CD4-positive, alpha-beta T cell (primary cell): ENCODE measurements at regions not wholly inside any gene's neighbourhood (a gene's known extent, or its start where the extent isn't known, plus 50 kb on each side); places are given as distances from the start of the nearest gene placed in this dataset.

ENCODE experiments used
- ATAC-seq: fragments of 200-7000 bp; cut with Tn5 transposase; one replicate; pipeline ENCODE4 v1.10.0; 2022; ENCODE audit warnings: mild to moderate bottlenecking; ENCODE audit not compliant: poor library complexity
- CTCF ChIA-PET: fragments of 350-600 bp; sonication (Branson Sonifier 250); formaldehyde crosslinking; loops from one replicate; lab custom pipeline; 2021; ENCODE audit warnings: antibody characterized with exemption, inconsistent platforms; lab: Charles Lee
- POLR2A ChIA-PET: fragments of 350-600 bp; sonication (Branson Sonifier 250); formaldehyde crosslinking; loops from one replicate; lab custom pipeline; 2021; ENCODE audit warnings: antibody characterized with exemption, inconsistent platforms; lab: Charles Lee
- DNase-seq, 14 experiments: peaks; one replicate each; pipeline ENCODE4 v3.0.0-alpha.2; 2013 to 2020; ENCODE audit warnings: mixed read lengths in 2 of 14
- H3K27ac ChIP-seq, 2 donors: one replicate each; pipeline versions ENCODE4 v1.5.1 to v1.7.0; 2013; ENCODE audit warnings: low read length in 2 of 2, low read depth in 1 of 2, mild to moderate bottlenecking in 1 of 2
- H3K27me3 ChIP-seq, 2 experiments: 1 replicate in 1 of 2; 2 replicates in 1 of 2; pipeline versions ENCODE4 v1.6.1 to v1.7.0; 2013; ENCODE audit warnings: low read length in 2 of 2, control low read depth in 1 of 2, mild to moderate bottlenecking in 1 of 2, moderate library complexity in 1 of 2; ENCODE audit not compliant: insufficient read depth in 2 of 2, control insufficient read depth in 1 of 2
- H3K36me3 ChIP-seq: one replicate; pipeline ENCODE4 v1.6.1; 2013; ENCODE audit warnings: low read length, control low read depth; ENCODE audit not compliant: insufficient read depth
- H3K4me1 ChIP-seq: one replicate; pipeline ENCODE4 v1.6.1; 2013; ENCODE audit warnings: low read length, control low read depth; ENCODE audit not compliant: insufficient read depth
- H3K4me3 ChIP-seq: one replicate; pipeline ENCODE4 v1.5.1; 2013; ENCODE audit warnings: mild to moderate bottlenecking, low read length, moderate library complexity
- H3K9me3 ChIP-seq, 2 experiments: 1 replicate in 1 of 2; 2 replicates in 1 of 2; pipeline versions ENCODE4 v1.6.1 to v1.7.0; 2013; ENCODE audit warnings: low read length in 2 of 2, mild to moderate bottlenecking in 2 of 2, control low read depth in 1 of 2, moderate library complexity in 1 of 2; ENCODE audit not compliant: control insufficient read depth in 1 of 2, insufficient read depth in 1 of 2
- H3K27ac Mint-ChIP-seq: one replicate; pipeline ENCODE4 v1.8.0; 2020; ENCODE audit warnings: mixed read lengths
- H3K27me3 Mint-ChIP-seq: one replicate; pipeline ENCODE4 v1.8.0; 2021; ENCODE audit warnings: mixed read lengths
- H3K36me3 Mint-ChIP-seq: one replicate; pipeline ENCODE4 v1.8.0; 2021; ENCODE audit warnings: low read depth, mixed read lengths
- H3K4me1 Mint-ChIP-seq: one replicate; pipeline ENCODE4 v1.8.0; 2021; ENCODE audit warnings: low read depth, mixed read lengths
- H3K4me3 Mint-ChIP-seq: one replicate; pipeline ENCODE4 v1.8.0; 2020; ENCODE audit warnings: mild to moderate bottlenecking, mixed read lengths
- H3K9me3 Mint-ChIP-seq: one replicate; pipeline ENCODE4 v1.8.0; 2020; ENCODE audit warnings: mixed read lengths
- intact Hi-C, 2 experiments: fragments of 100-400 bp; cut with DNase I in 1 of 2; cut with micrococcal nuclease in 1 of 2; formaldehyde crosslinking; loops; one replicate each; pipeline versions ENCODE4 v1.15.1 to v1.9.0; 2023 to 2025; cut with DNase I, micrococcal nuclease
- TF ChIP-seq, protein P1 (sequence below): fragments of 200-600 bp; IDR thresholded peaks from one replicate; pipeline ENCODE4 v1.8.0; 2022; ENCODE audit warnings: antibody characterized with exemption, mild to moderate bottlenecking

DNA sequence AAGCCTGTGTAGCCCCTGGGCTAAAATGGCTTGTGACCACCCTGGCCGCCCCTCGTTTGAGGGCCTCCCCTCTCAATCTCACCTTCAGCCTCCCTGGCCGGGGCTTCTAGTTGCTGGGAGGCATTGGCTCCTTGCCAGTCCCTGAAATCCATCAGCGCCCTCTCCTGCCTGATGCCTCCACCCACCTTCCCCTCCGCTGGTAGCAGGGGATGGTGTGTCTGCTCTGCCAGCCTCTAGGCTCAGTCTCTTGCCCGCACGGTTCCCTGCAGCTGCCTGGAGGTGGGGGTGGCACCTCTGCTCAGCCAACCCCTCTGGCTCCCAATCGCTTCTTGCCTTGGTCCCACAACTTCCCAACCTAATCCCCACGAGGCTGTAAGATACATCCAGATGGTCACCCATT, 167.9 kb downstream of the PHETA1 start:
- Mint-ChIP-seq H3K4me3 (no peak overlapping the region), H3K27me3 (peaks cover 16% of the 10 kb centered on the region), H3K4me1 (no peaks in the 10 kb centered on the region), H3K9me3 (no peaks in the 10 kb centered on the region), H3K27ac (no peak overlapping the region), H3K36me3 (no peaks in the 10 kb centered on the region)
- DNase-seq (no peak), ATAC-seq (no peak)
- H3K27me3 ChIP-seq, result peaks cover 5 to 12% of the 10 kb centered on the region in 2 experiments
- no peaks in the 10 kb centered on the region for H3K36me3 ChIP-seq
- no peak overlapping the region for H3K27ac ChIP-seq
- H3K4me1 ChIP-seq, result no peaks in the 10 kb centered on the region
- TF ChIP-seq, protein P1, sequence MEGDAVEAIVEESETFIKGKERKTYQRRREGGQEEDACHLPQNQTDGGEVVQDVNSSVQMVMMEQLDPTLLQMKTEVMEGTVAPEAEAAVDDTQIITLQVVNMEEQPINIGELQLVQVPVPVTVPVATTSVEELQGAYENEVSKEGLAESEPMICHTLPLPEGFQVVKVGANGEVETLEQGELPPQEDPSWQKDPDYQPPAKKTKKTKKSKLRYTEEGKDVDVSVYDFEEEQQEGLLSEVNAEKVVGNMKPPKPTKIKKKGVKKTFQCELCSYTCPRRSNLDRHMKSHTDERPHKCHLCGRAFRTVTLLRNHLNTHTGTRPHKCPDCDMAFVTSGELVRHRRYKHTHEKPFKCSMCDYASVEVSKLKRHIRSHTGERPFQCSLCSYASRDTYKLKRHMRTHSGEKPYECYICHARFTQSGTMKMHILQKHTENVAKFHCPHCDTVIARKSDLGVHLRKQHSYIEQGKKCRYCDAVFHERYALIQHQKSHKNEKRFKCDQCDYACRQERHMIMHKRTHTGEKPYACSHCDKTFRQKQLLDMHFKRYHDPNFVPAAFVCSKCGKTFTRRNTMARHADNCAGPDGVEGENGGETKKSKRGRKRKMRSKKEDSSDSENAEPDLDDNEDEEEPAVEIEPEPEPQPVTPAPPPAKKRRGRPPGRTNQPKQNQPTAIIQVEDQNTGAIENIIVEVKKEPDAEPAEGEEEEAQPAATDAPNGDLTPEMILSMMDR, result no peak
- intact Hi-C loops, result no loop called here
- CTCF ChIA-PET, result no interaction called here
- peaks cover 0 to 8% of the 10 kb centered on the region in 2 experiments for H3K9me3 ChIP-seq
- H3K4me3 ChIP-seq, result no peak overlapping the region
- POLR2A ChIA-PET, result no interaction called here

DNA sequence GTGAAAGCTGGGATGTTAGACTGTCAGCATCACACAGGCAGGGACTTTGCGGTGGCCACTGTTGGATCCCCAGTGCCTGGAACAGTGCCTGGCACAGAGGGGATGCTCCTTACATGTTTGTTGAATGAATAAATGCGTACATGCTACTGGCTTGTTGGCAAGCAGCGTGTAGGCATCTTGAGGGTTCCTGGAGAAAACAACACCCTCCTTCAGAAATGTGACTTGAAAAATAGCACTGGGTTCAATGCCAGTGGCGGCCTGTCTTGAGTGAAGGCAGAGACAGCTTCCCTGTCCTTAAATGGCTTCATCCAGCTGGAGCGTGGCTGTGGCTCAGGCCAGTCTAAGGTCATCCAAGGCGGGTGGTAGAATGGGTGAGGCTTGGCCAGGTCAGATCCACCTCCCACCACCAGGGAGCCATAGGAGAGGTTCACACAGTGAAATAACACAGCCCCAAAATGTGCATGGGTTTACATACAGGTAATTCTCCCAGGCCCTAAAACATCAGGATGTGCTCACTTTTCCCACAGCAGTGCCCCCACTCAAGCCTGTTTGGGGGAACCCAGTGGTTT, 171.4 kb downstream of the PHETA1 start:
- ATAC-seq (no peak), DNase-seq (no peak)
- H3K9me3 ChIP-seq, result no peaks in the 10 kb centered on the region
- H3K4me1 ChIP-seq, result no peaks in the 10 kb centered on the region
- CTCF ChIA-PET, result no interaction called here
- no peak overlapping the region for H3K4me3 Mint-ChIP-seq
- H3K4me1 Mint-ChIP-seq, result no peaks in the 10 kb centered on the region
- no peak overlapping the region for H3K4me3 ChIP-seq
- no peaks in the 10 kb centered on the region for H3K36me3 Mint-ChIP-seq
- no peak overlapping the region for H3K27ac Mint-ChIP-seq
- no peaks in the 10 kb centered on the region for H3K9me3 Mint-ChIP-seq
- peaks cover 5 to 12% of the 10 kb centered on the region in 2 experiments for H3K27me3 ChIP-seq
- no peaks in the 10 kb centered on the region for H3K36me3 ChIP-seq
- POLR2A ChIA-PET, result no interaction called here
- no peak overlapping the region for H3K27ac ChIP-seq
- H3K27me3 Mint-ChIP-seq, result peaks cover 18% of the 10 kb centered on the region
- TF ChIP-seq, protein P1, result no peak
- intact Hi-C loops, result no loop called here

DNA sequence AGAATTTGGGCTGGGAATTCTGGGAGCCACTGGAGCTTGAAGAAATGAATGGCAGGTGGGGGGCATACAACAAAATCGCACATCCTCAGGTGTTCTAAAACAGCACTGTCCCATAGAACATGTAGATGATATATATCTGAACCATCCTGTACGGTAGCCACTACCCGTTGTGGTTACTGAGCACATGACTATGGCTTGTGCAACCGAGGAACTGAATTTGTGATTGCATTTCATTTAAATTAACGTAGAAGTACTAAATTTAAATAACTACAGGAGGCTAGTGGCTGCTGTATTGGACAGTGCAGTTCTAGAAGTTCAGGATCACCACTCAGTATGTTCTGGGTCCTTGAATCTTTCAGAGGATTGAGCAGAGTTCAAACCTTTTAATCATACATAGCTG, 172.4 kb downstream of the PHETA1 start:
- POLR2A ChIA-PET, result no interaction called here
- Histone ChIP-seq H3K9me3 (no peaks in the 10 kb centered on the region), H3K27ac (no peak overlapping the region), H3K27me3 (peaks cover 4 to 5% of the 10 kb centered on the region in 2 experiments), H3K4me1 (no peaks in the 10 kb centered on the region), H3K36me3 (no peaks in the 10 kb centered on the region), H3K4me3 (no peak overlapping the region)
- no peak for ATAC-seq
- intact Hi-C loops, result no loop called here
- DNase-seq, result no peak
- H3K4me3 Mint-ChIP-seq, result no peak overlapping the region
- CTCF ChIA-PET, result no interaction called here
- H3K9me3 Mint-ChIP-seq, result no peaks in the 10 kb centered on the region
- TF ChIP-seq, protein P1, result no peak
- no peak overlapping the region for H3K27ac Mint-ChIP-seq
- H3K36me3 Mint-ChIP-seq, result no peaks in the 10 kb centered on the region
- no peaks in the 10 kb centered on the region for H3K4me1 Mint-ChIP-seq
- peaks cover 14% of the 10 kb centered on the region for H3K27me3 Mint-ChIP-seq
